HG03378 (cell line): ENCODE measurements at regions not wholly inside any gene's neighbourhood (a gene's known extent, or its start where the extent isn't known, plus 50 kb on each side); places are given as distances from the start of the nearest gene placed in this dataset.

Experiments used
- ATAC-seq: cut with Tn5 transposase; IDR thresholded peaks from one replicate; pipeline ENCODE4 v1.9.1; 2021; ENCODE audit warnings: mild to moderate bottlenecking, moderate library complexity; ENCODE audit not compliant: unreplicated experiment

DNA sequence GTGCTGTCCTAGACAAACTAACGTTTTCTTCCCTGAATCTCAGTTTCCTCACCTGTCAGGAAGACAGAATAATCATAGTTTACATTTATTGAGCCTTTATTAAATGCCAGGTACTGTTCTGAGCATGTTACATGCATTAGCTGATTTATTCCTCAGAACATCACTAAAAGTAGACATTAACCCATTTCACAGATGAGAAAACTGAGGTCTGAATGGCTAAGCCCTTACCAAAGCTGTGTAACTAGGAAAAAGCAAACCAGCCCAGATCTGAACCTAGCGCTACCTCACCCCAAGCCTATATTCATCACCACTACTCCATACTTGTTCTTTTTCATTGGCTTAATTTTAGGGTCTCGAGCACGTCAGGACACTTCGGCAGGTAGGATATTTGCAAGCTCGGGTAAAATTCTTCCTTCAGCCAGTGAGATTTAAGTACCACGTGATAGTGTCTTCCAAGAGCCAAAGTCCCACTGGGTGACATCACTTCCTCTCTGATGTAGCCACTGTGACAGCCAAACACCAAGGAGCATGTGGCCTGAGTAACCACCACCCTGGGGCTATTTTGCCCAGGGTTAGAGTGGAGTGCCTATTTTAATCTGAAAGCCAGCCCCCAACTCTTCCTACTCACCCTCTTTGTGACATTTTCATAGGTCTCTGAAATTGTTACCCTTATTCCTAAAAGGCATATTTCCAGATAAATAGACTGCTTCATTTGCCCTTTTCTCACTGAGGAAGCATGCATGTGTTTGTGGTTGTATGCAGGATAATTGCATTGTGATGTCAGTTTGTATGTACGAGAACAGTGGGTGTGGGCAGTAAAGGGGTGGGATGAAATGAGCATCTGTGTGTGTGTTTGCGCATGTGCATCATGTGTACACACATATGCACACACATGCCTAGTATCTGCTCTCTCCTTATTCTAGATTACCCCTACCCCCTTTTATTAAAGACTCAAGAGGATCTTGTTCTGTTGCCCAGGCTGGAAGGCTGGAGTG lies 62.2 kb upstream of the WSCD2 start:
- no peak for ATAC-seq

- ATAC-seq = no peak
These were observed 59.4 kb upstream of the WSCD2 start for GRCh38 chr12:108069651-108070165.

GRCh38 chr12:108075561-108075960 lies 53.5 kb upstream of the WSCD2 start:
- no peak for ATAC-seq

DNA sequence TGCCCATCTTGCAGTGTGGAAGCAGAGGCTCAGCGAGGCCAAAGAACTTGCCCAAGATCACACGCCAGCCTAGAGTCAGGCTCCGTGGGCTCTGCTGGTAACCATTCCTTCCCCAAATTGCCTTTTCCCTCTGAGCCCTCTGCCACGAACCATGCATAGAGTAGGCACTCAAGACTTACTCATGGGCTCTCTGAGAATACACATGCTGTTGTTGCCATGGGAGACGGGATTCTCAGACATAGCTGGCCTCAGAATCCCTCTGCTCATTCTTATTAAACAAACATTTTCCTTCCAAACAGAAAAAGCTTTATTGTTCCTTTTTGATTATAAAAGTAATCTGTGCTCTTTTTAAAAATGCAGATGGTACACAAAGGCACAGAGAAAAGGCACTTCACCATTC lies 52.5 kb upstream of the WSCD2 start:
- ATAC-seq = no peak

- ATAC-seq = no peak
These were observed 50.7 kb upstream of the WSCD2 start for GRCh38 chr12:108078428-108078827.
